Mucosa of descending colon (tissue), 3 donors: ENCODE measurements at regions not wholly inside any gene's neighbourhood (a gene's known extent, or its start where the extent isn't known, plus 50 kb on each side); places are given as distances from the start of the nearest gene placed in this dataset.
"Not testable (repeated sequence)": the region's sequence is repeated elsewhere in the genome, so short reads cannot be mapped to it uniquely, and the experiment has no call there.

Source experiments
- ATAC-seq: fragments of 200-7000 bp; cut with Tn5 transposase; one replicate; pipeline ENCODE4 v1.9.1; 2020; ENCODE audit warnings: mild to moderate bottlenecking, moderate library complexity
- DNase-seq, 3 donors: peaks; one replicate each; pipeline ENCODE4 v3.0.0-alpha.2; 2020
- H3K36me3 ChIP-seq: fragments of 200-600 bp; one replicate; pipeline ENCODE4 v1.8.0; 2021; ENCODE audit warnings: low read depth, mild to moderate bottlenecking
- H3K4me1 ChIP-seq: fragments of 200-600 bp; one replicate; pipeline ENCODE4 v1.8.0; 2021; ENCODE audit warnings: low read depth, mild to moderate bottlenecking
- H3K4me3 ChIP-seq: fragments of 200-600 bp; one replicate; pipeline ENCODE4 v1.8.0; 2021; ENCODE audit warnings: mild to moderate bottlenecking
- H3K9me3 ChIP-seq: fragments of 200-600 bp; one replicate; pipeline ENCODE4 v1.8.0; 2021; ENCODE audit warnings: mild to moderate bottlenecking
- intact Hi-C, 2 donors: fragments of 100-400 bp; cut with DNase I in 1 of 2; cut with micrococcal nuclease in 1 of 2; formaldehyde crosslinking; loops; one replicate each; pipeline versions ENCODE4 v1.11.0 to v1.11.1; 2022; cut with DNase I, micrococcal nuclease
- TF ChIP-seq, protein P1 (sequence below): fragments of 200-600 bp; IDR thresholded peaks from one replicate; pipeline ENCODE4 v1.8.0; 2022; ENCODE audit warnings: antibody characterized with exemption, mild to moderate bottlenecking
- donor health status: DM: no; HTN: no; CAD: no; lungs with moderate emphysema.
- donor health status: DM: no; HTN: no; CAD: no.
- donor health status: DM: no; HTN: yes; CAD: no.

DNA sequence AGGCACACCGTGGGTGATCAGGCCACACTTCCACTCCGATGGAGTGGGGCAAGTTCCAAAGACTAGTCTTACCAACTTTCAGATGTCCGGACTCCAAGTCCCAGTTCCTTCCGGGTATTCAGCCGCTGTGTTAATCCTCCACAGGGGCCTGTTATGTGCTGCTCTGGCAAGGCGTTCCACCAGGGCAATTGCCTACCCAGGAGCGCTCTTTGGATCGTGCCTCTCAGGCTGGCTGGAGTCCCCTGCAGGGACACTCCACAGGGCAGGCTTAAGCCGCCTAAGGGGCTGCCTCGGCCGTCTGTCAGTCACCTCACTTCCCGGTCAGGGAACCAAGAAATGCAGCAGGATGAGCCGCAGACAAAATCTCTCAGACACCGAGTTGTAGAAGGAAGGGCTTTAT is 118.7 kb upstream of the CCNG1 start:
- intact Hi-C loops = no loop called here
- Histone ChIP-seq H3K9me3 (no peaks in the 10 kb centered on the region), H3K4me1 (no peaks in the 10 kb centered on the region), H3K36me3 (no peaks in the 10 kb centered on the region), H3K4me3 (no peak overlapping the region)
- no peak for DNase-seq
- ATAC-seq = no peak
- TF ChIP-seq, protein P1, sequence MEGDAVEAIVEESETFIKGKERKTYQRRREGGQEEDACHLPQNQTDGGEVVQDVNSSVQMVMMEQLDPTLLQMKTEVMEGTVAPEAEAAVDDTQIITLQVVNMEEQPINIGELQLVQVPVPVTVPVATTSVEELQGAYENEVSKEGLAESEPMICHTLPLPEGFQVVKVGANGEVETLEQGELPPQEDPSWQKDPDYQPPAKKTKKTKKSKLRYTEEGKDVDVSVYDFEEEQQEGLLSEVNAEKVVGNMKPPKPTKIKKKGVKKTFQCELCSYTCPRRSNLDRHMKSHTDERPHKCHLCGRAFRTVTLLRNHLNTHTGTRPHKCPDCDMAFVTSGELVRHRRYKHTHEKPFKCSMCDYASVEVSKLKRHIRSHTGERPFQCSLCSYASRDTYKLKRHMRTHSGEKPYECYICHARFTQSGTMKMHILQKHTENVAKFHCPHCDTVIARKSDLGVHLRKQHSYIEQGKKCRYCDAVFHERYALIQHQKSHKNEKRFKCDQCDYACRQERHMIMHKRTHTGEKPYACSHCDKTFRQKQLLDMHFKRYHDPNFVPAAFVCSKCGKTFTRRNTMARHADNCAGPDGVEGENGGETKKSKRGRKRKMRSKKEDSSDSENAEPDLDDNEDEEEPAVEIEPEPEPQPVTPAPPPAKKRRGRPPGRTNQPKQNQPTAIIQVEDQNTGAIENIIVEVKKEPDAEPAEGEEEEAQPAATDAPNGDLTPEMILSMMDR = no peak

- no peak overlapping the region for H3K4me3 ChIP-seq
- H3K4me1 ChIP-seq = no peaks in the 10 kb centered on the region
- no peak for ATAC-seq
- TF ChIP-seq, protein P1 = no peak
- H3K9me3 ChIP-seq = no peaks in the 10 kb centered on the region
- intact Hi-C loops = no loop called here
- no peak for DNase-seq
- no peaks in the 10 kb centered on the region for H3K36me3 ChIP-seq
These were observed 115.9 kb upstream of the CCNG1 start for GRCh38 chr5:163321511-163321910.

DNA sequence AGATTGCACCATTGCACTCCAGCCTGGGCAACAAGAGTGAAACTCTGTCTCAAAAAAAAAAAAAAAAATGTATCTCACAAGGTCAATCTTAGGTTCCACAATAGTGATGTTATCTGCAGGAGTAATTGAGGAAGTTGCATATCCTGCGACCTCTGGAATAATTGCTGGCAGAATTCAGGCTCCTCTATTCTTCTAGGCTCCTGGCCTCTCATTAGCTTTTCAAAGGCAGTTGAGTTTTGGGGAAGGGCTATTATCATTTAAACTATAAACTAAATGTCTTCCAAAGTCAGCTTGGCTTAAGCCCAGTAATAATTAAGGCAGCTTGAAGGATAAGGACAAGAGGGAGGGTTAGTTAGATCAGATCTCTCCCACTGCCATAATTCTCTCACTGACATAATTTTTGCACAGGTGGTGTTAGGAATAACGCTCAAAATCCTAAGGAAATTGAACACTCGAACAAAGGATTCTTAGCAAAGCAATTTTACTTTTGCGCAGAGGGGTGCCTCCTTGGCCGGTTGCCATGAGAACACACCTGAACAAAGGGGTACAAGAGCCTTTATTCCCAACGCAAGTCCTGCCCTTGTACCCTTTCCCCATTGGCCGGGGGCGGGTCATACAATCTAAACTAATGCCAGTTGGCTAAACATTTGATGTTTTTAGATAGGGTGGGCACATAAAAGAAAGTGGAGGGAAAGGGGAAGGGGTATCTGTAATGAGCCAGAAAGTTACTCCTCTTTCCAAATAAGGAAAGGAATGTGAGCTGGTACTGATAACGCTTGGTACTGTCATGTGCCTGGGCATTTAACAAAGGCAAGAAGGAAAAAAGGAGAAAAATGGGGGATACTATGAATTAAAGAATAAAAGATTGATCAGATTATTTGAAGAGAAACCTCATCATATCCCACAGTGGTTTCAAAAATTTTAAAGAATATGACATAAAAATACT is 106.4 kb upstream of the CCNG1 start:
- no peak for ATAC-seq
- TF ChIP-seq, protein P1 = no peak

DNA sequence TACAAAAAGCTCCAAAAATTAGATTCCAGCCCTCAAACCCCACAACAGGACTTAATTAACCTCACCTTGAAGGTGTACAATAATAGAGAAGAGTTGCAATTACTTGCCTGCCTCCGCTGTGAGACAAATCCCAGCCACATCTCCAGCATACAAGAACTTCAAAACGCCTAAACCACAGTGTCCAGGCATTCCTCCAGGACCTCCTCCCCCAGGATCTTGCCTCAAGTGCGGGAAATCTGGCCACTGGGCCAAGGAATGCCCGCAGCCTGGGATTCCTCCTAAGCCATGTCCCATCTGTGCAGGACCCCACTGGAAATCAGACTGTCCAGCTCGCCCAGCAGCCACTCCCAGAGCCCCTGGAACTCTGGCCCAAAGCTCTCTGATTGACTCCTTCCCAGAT is 101.3 kb upstream of the CCNG1 start:
- DNase-seq, intact Hi-C loops, H3K4me1 ChIP-seq, H3K9me3 ChIP-seq, ATAC-seq, H3K36me3 ChIP-seq, H3K4me3 ChIP-seq: not testable (repeated sequence)

More for the DNA sequence above, 106.4 kb upstream of the CCNG1 start:
- Histone ChIP-seq H3K4me1 (no peaks in the 10 kb centered on the region), H3K4me3 (no peak overlapping the region), H3K9me3 (no peaks in the 10 kb centered on the region), H3K36me3 (no peaks in the 10 kb centered on the region)
- intact Hi-C loops = no loop called here
- DNase-seq = no peak

DNA sequence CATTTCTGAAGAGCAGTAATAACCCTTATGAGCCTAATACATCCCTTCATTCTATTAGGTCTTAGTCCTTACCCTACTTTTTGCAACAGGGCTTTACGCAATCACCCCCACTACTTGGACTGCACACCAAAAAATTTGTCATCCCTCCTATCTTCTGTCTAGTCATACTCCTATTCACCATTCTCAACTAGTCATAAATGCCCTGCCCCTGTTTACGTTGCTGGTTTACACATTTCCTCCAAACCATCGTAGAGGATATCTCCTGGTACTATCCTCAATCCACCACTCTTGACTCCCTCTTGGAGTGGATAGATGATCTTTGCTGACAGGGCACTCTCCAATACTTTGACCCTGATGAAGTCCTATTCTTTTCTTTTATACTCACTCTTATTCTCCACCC is 98.2 kb upstream of the CCNG1 start:
- TF ChIP-seq, protein P1 = no peak
- Histone ChIP-seq H3K4me1 (no peaks in the 10 kb centered on the region), H3K36me3 (no peaks in the 10 kb centered on the region), H3K4me3 (no peak overlapping the region), H3K9me3 (no peaks in the 10 kb centered on the region)
- ATAC-seq (no peak), DNase-seq (no peak)
- intact Hi-C loops = no loop called here

DNA sequence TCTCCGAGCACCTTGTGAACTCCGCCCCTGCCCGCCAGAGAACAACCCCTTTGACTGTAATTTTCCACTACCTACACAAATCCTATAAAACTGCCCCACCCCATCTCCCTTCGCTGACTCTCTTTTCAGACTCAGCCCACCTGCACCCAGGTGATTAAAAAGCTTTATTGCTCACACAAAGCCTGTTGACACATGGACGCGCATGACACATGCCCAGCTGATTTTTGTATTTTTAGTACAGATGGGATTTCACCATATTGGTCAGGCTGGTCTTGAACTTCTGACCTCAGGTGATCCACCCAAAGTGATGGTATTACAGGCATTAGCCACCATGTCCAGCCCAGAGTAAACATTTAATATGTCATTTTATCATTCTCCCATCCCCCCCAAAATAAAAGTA is 97.0 kb upstream of the CCNG1 start:
- ATAC-seq, H3K4me3 ChIP-seq, H3K36me3 ChIP-seq, H3K4me1 ChIP-seq, intact Hi-C loops, H3K9me3 ChIP-seq, DNase-seq: not testable (repeated sequence)
